HG02759 (cell line): ENCODE measurements at regions not wholly inside any gene's neighbourhood (a gene's known extent, or its start where the extent isn't known, plus 50 kb on each side); places are given as distances from the start of the nearest gene placed in this dataset.
"Not testable (repeated sequence)": the region's sequence is repeated elsewhere in the genome, so short reads cannot be mapped to it uniquely, and the experiment has no call there.

ENCODE experiments used
- ATAC-seq: cut with Tn5 transposase; IDR thresholded peaks from one replicate; pipeline ENCODE4 v1.9.1; 2021; ENCODE audit warnings: mild to moderate bottlenecking, moderate library complexity; ENCODE audit not compliant: unreplicated experiment

DNA sequence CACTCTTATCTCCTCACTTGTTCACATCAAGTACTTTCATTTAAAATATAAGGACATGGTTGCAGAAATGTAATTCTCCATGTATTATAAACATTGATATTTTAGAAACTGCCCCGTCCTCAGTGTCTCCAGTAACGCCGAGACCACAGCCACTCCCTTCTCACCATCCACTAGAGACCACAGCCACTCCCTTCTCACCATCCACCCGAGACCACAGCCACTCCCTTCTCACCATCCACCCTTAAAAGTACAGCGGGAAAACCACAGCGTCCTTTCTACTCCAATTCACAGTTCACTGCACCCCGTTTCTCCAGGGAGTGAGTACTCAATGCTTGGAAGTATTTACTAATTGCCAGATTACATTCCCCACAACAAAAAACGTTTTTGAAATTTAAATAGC, 1452.2 kb upstream of the ACVR2A start:
- no peak for ATAC-seq

- no peak for ATAC-seq
Observed at GRCh38 chr2:146392186-146392585, 1452.6 kb upstream of the ACVR2A start.

- ATAC-seq: no peak
Observed at GRCh38 chr2:146388757-146389156, 1456.1 kb upstream of the ACVR2A start.

DNA sequence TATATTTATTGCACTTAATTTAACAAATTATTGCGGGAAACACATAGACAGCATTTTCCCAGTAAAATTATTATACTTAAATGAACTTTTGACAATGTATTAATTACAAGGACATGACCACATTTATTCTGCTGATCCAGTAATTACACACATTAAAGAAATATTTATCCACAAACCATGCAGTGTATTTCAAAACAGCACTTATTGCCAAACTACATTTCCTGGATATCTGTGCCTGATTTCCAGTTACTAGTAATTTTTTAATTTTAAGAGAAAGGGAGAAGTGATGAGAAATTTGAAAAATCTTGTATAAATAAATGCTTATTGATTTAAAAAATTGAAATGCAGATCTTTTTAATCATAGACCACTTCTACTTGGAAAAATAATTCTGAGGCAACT, 1458.7 kb upstream of the ACVR2A start:
- ATAC-seq: no peak

DNA sequence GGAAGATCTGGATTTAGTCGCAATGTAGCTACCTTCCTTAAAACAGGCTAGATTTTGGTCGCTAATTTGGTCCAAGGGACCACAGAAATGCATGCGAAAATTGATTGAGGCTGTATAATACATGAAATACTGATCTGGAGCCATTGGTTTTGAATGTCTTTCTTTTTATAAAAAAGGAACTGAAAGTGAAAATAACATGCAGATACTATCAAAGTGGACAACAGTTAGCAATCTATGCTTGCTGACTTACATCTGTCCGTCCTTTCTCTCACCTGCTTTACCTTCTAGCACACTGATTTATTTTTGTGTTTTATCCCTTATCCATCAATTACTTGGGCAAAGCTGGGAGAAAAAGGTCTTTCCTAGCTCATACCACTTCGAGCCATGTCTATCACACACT, 1459.8 kb upstream of the ACVR2A start:
- ATAC-seq: no peak

- no peak for ATAC-seq
Observed at GRCh38 chr2:146376511-146377064, 1468.2 kb upstream of the ACVR2A start.

DNA sequence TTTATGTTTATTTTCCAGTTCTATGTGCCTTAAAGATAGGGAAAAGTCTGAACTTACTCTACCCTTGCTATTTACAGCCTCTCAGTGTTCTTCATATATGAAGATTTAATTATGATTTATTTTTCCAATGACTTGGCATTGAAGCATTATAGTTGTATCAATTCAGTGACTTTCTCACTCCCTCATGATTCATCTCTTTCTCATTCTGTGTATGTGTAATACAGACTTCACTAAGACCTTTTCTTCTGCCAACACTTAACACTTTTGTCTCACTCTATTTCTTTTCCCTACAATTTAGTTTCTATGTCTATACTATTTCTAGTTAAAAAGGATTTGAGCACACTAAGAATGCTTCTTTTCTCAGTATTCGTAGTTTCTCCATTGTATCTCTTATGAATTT, 1470.3 kb upstream of the ACVR2A start:
- no peak for ATAC-seq

DNA sequence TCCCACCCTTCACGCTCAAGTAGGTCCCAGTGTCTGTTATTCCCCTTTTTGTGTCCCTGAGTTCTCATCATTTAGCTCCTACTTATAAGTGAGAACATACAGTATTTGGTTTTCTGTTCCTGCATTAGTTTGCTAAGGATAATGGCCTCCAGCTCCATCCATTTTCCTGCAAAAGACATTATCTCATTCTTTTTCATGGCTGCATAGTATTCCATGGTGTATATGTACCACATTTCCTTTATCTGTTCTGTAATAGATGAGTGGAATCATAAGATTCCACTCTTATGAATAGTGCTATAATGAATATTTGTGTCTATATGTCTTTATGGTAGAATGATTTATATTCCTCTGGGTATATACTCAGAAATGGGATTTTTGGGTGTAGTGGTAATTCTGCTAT, 1473.5 kb upstream of the ACVR2A start:
- not testable (repeated sequence) for ATAC-seq

GRCh38 chr2:146370826-146371225, 1474.0 kb upstream of the ACVR2A start:
- no peak for ATAC-seq

DNA sequence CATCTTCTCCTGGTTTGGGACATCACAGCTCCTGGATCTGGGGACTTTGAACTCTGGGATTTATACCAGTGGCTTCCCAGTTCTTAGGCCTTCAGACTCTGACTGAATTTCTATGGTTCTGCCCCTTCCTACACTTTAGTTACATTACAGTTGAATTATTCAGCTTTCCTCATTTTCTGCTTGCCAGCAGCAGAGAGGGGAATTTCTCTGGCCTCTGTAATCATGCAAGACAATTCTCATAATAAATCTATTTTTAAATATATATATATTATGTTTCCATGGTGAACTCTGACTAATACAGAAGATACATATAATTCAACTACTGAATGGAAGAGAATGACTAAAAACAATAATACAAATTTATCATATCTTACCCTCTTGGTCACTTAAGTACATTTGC, 1478.6 kb upstream of the ACVR2A start:
- ATAC-seq: no peak

- no peak for ATAC-seq
Observed at GRCh38 chr2:146365041-146365440, 1479.8 kb upstream of the ACVR2A start.

DNA sequence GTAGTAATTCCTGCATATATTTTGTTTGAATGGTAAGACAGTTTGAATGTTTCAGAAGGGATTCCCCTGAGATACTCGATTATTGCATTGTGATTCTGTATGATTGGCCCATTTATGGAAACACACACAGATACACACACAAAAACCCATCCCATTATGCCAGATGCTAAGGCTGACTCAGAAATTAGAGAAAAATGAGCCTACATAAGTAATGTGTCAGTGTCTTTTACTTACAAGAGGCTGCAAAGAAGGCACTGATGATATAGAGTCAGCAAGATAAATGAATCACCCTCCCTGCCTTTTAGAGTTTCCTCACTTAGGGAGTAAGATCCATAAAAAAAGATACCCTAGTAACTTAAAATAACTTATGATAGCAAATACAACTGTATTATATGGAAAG, 1481.1 kb upstream of the ACVR2A start:
- no peak for ATAC-seq

DNA sequence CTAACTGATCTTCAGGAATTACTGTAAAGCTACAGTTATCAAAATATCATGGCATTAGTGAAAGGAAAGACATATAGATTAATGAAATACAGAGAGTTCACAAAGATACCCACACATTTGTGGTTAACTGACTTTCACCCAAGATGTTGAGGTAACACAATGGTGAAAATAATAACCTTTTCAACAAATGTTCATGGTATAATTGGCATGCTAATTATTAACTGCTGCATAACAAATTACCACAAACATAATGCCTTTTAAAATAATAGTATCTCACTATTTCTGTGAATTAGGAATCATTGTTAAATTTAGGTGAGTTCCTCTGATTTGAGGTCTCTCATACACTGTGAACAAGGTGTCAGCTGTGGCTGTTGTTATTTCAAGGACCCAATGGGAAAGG, 1493.1 kb upstream of the ACVR2A start:
- ATAC-seq: no peak

- ATAC-seq: no peak
Observed at GRCh38 chr2:146349334-146349733, 1495.5 kb upstream of the ACVR2A start.

GRCh38 chr2:146324951-146325350, 1519.9 kb upstream of the ACVR2A start:
- ATAC-seq: no peak

DNA sequence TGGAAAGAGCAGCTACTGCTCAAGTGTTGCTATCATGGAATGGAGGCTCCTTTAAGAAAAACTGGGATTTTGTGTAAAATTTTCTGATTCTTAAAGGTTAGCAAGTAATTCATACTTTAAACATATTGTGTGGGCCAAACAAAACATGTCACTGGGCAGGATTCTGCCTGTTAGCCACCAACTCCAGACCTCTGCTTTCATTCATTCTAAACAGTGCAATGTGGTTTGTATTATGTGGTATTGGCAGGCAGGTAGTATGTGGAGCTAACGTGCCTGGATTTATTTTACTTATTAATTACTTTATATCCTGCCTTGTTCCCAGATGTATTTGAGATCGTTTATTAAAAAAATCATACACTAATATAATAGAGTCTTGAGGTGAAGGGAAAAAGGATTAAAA, 1521.3 kb upstream of the ACVR2A start:
- no peak for ATAC-seq

GRCh38 chr2:146321175-146321574, 1523.7 kb upstream of the ACVR2A start:
- ATAC-seq: no peak

GRCh38 chr2:146317959-146318358, 1526.9 kb upstream of the ACVR2A start:
- ATAC-seq: no peak

- no peak for ATAC-seq
Observed at GRCh38 chr2:146312899-146313298, 1531.9 kb upstream of the ACVR2A start.

DNA sequence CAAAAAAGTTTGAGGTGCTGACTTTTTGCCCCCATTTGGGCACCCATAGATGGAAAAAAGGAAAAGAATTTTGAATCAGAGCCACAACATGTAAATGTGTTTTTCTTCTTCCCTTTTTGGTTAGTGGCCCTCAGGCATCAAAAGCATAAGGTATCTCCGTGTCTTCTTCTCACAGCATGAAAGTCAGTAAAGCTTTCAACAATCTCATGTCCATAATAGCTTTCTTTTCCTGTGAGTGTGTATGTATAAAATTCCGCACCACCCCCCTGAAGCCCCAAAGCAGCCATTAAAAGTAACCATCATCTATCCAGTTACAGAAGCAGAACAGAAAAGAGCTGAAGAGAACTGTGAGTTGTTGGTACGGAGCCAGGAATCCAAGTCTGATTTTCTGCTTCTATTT, 1539.7 kb upstream of the ACVR2A start:
- no peak for ATAC-seq

DNA sequence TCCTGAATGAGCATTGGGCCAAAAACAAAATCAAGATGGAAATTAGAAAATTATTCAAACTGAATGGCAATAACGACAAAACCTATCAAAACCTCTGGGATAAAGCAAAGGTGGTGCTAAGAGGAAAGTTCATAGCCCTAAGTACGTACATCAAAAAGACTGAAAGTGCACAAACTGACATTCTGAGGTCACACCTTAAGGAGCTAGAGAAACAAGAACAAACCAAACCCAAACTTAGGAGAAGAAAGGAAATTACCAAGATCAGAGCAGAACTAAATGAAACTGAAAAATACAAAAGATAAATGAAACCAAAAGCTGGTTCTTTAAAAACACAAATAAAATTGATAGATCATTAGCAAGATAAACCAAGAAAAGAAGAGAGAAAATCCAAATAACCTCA, 1543.5 kb upstream of the ACVR2A start:
- no peak for ATAC-seq

- no peak for ATAC-seq
Observed at GRCh38 chr2:146295080-146295670, 1549.7 kb upstream of the ACVR2A start.

DNA sequence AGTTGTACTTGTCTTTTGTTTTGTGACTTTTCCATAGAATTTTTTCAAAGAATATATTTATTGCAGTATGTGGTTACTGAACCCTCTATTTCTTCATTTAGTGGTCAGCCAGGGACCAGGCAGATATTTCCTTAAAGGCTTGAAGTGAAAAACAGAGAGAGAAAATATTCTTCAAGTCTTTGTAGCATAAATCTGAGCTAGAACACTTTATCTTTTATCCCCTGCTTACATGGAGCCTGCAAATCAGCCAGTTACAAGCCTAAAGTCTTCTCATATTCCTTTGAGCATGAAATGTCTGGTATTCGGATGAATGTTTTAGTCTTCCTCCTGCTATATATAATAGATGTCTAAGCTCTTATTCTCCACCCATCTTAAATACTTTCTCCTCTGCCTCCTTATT, 1557.5 kb upstream of the ACVR2A start:
- no peak for ATAC-seq
